H1 (cell line): ENCODE measurements at regions not wholly inside any gene's neighbourhood (a gene's known extent, or its start where the extent isn't known, plus 50 kb on each side); places are given as distances from the start of the nearest gene placed in this dataset.

Experiments used
- CTCF ChIA-PET: fragments of 300-600 bp; sonication (Branson Sonifier 250); formaldehyde crosslinking; loops from one replicate; lab custom pipeline; 2021; ENCODE audit not compliant: partially characterized antibody; lab: Charles Lee
- POLR2A ChIA-PET: fragments of 300-600 bp; sonication (Branson Sonifier 250); formaldehyde crosslinking; loops from one replicate; lab custom pipeline; 2021; ENCODE audit warnings: inconsistent platforms; ENCODE audit not compliant: partially characterized antibody; lab: Charles Lee
- DNase-seq, 2 experiments: peaks; one replicate each; pipeline versions ENCODE4 v3.0.0 to v3.0.0-alpha.2; 2010 to 2022; ENCODE audit warnings: low spot score in 2 of 2, low read depth in 1 of 2, mixed read lengths in 1 of 2
- FAIRE-seq: peaks from 2 replicates; lab custom pipeline; 2011; peaks lifted over from hg19 to GRCh38; lab: Jason Lieb, UNC
- H2AFZ ChIP-seq: 2 replicates; pipeline ENCODE4 v1.8.1; 2012; ENCODE audit warnings: low read length, inconsistent platforms
- H2AK5ac ChIP-seq: 2 replicates; pipeline ENCODE4 v1.6.1; 2013; ENCODE audit warnings: low read depth, low read length
- H2BK120ac ChIP-seq: replicated peaks from 2 replicates; pipeline ENCODE3; 2013; ENCODE audit warnings: low read depth, low read length, inconsistent platforms
- H2BK12ac ChIP-seq: 2 replicates; pipeline ENCODE4 v1.6.1; 2013; ENCODE audit warnings: low read depth, low read length
- H2BK15ac ChIP-seq: 2 replicates; pipeline ENCODE4 v1.6.1; 2013; ENCODE audit warnings: low read length
- H2BK20ac ChIP-seq: 2 replicates; pipeline ENCODE4 v1.6.1; 2013; ENCODE audit warnings: low read length
- H2BK5ac ChIP-seq: 2 replicates; pipeline ENCODE4 v1.6.1; 2013; ENCODE audit warnings: low read depth, low read length
- H3K14ac ChIP-seq: 2 replicates; pipeline ENCODE4 v1.6.1; 2013; ENCODE audit warnings: inconsistent platforms; ENCODE audit not compliant: insufficient read length
- H3K18ac ChIP-seq: 2 replicates; pipeline ENCODE4 v1.6.1; 2013; ENCODE audit warnings: low read length; ENCODE audit errors: extremely low read depth
- H3K23ac ChIP-seq: 2 replicates; pipeline ENCODE4 v1.6.1; 2013; ENCODE audit warnings: inconsistent platforms; ENCODE audit not compliant: insufficient read length
- H3K23me2 ChIP-seq: 2 replicates; pipeline ENCODE4 v1.6.1; 2013; ENCODE audit warnings: low read depth, low read length
- H3K27ac ChIP-seq: 2 replicates; pipeline ENCODE4 v1.6.1; 2011; ENCODE audit warnings: low read depth, low read length, inconsistent platforms
- H3K27me3 ChIP-seq, 4 experiments: replicated peaks in 1 of 4; 1 replicate in 1 of 4; 2 replicates in 3 of 4; pipeline versions ENCODE4 v1.6.1 to v1.8.1; 2011 to 2013; ENCODE audit warnings: low read length in 3 of 4, mild to moderate bottlenecking in 3 of 4, inconsistent platforms in 2 of 4, mixed read lengths in 2 of 4, moderate library complexity in 1 of 4; ENCODE audit not compliant: control insufficient read depth in 3 of 4, insufficient read depth in 3 of 4; ENCODE audit errors: extremely low read depth in 1 of 4
- H3K36me3 ChIP-seq, 4 experiments: 2 replicates each; pipeline versions ENCODE4 v1.6.1 to v1.8.1; 2011 to 2013; ENCODE audit warnings: mild to moderate bottlenecking in 4 of 4, low read length in 3 of 4, moderate library complexity in 2 of 4, control low read depth in 1 of 4, inconsistent platforms in 1 of 4; ENCODE audit not compliant: insufficient read depth in 4 of 4, control insufficient read depth in 2 of 4
- H3K4ac ChIP-seq: replicated peaks from 2 replicates; pipeline ENCODE3; 2013; ENCODE audit warnings: low read length, low read depth, mixed read lengths, inconsistent platforms; ENCODE audit not compliant: insufficient read length
- H3K4me1 ChIP-seq, 4 experiments: replicated peaks in 1 of 4; 1 replicate in 1 of 4; 2 replicates in 3 of 4; pipeline versions ENCODE4 v1.6.1 to v1.8.1; 2011 to 2013; ENCODE audit warnings: low read length in 3 of 4, inconsistent platforms in 2 of 4, mixed read lengths in 1 of 4; ENCODE audit not compliant: insufficient read depth in 4 of 4, control insufficient read depth in 3 of 4
- H3K4me2 ChIP-seq, 2 experiments: 2 replicates each; pipeline versions ENCODE4 v1.6.1 to v1.8.1; 2011 to 2013; ENCODE audit warnings: low read depth in 2 of 2, low read length in 2 of 2, control low read depth in 1 of 2, inconsistent platforms in 1 of 2, mild to moderate bottlenecking in 1 of 2; ENCODE audit not compliant: insufficient read depth in 1 of 2
- H3K4me3 ChIP-seq, 4 experiments: fragments of 200-600, 300-600 bp in 1 of 4; sonication (generic), shearing (Covaris generic), sonication (Bioruptor Twin) in 1 of 4; 2 replicates each; pipeline versions ENCODE4 v1.5.1 to v1.8.1; 2011 to 2016; ENCODE audit warnings: low read length in 4 of 4, low read depth in 3 of 4, control low read depth in 2 of 4, inconsistent platforms in 2 of 4, mild to moderate bottlenecking in 2 of 4, mixed read lengths in 1 of 4, moderate library complexity in 1 of 4; ENCODE audit not compliant: insufficient read depth in 2 of 4; ENCODE audit errors: extremely low read depth in 1 of 4
- H3K56ac ChIP-seq: replicated peaks from 2 replicates; pipeline ENCODE3; 2013; ENCODE audit warnings: low read depth, mild to moderate bottlenecking, mixed read lengths, low read length, inconsistent platforms; ENCODE audit not compliant: insufficient read length
- H3K79me1 ChIP-seq: 2 replicates; pipeline ENCODE4 v1.6.1; 2013; ENCODE audit warnings: low read depth, low read length, control low read depth
- H3K79me2 ChIP-seq, 2 experiments: 2 replicates each; pipeline versions ENCODE4 v1.6.1 to v1.8.1; 2012 to 2013; ENCODE audit warnings: low read length in 2 of 2, mild to moderate bottlenecking in 2 of 2, inconsistent platforms in 1 of 2; ENCODE audit not compliant: insufficient read depth in 2 of 2, control insufficient read depth in 1 of 2
- H3K9ac ChIP-seq, 4 experiments: replicated peaks in 1 of 4; 1 replicate in 1 of 4; 2 replicates in 3 of 4; pipeline versions ENCODE4 v1.6.1 to v1.8.1; 2011 to 2013; ENCODE audit warnings: low read depth in 3 of 4, low read length in 3 of 4, control low read depth in 2 of 4, mild to moderate bottlenecking in 2 of 4, moderate library complexity in 2 of 4, inconsistent platforms in 1 of 4; ENCODE audit errors: extremely low read depth in 1 of 4
- H3K9me3 ChIP-seq, 2 experiments: 2 replicates each; pipeline versions ENCODE4 v1.6.1 to v1.8.1; 2012 to 2013; ENCODE audit warnings: mild to moderate bottlenecking in 2 of 2, moderate library complexity in 2 of 2, control low read depth in 1 of 2, inconsistent platforms in 1 of 2, low read depth in 1 of 2, low read length in 1 of 2, mixed read lengths in 1 of 2; ENCODE audit not compliant: insufficient read depth in 2 of 2
- H4K20me1 ChIP-seq, 2 experiments: replicated peaks in 1 of 2; 2 replicates each; pipeline versions ENCODE3 to v1.8.1; 2011 to 2013; ENCODE audit warnings: inconsistent platforms in 2 of 2, low read length in 2 of 2, mild to moderate bottlenecking in 1 of 2; ENCODE audit not compliant: insufficient read depth in 2 of 2, control insufficient read depth in 1 of 2
- H4K5ac ChIP-seq: 2 replicates; pipeline ENCODE4 v1.6.1; 2013; ENCODE audit warnings: low read length, low read depth, mixed read lengths, inconsistent platforms; ENCODE audit not compliant: insufficient read length
- H4K8ac ChIP-seq: 2 replicates; pipeline ENCODE4 v1.8.0; 2013; ENCODE audit warnings: mild to moderate bottlenecking, moderate library complexity, low read length, inconsistent platforms; ENCODE audit not compliant: insufficient read depth; ENCODE audit errors: extremely low read depth
- H4K91ac ChIP-seq: replicated peaks from 2 replicates; pipeline ENCODE3; 2013; ENCODE audit warnings: low read length, mixed read lengths, inconsistent platforms; ENCODE audit not compliant: insufficient read length
- BACH1 ChIP-seq: IDR thresholded peaks from 2 replicates; pipeline ENCODE4 v1.6.1; 2012; ENCODE audit warnings: low read length, improper control_type of control experiment
- CHD2 ChIP-seq: IDR thresholded peaks from 2 replicates; pipeline ENCODE4 v1.6.1; 2012; ENCODE audit warnings: low read length, improper control_type of control experiment
- E2F6 ChIP-seq: IDR thresholded peaks from 2 replicates; pipeline ENCODE4 v1.6.1; 2012; ENCODE audit warnings: inconsistent platforms
- EZH2 ChIP-seq: fragments of 200-600 bp; sonication (generic); IDR thresholded peaks from 2 replicates; pipeline ENCODE4 v1.7.1; 2012; ENCODE audit warnings: low read depth, mild to moderate bottlenecking, moderate library complexity, low read length, inconsistent platforms; ENCODE audit not compliant: severe bottlenecking
- GABPA ChIP-seq: IDR thresholded peaks from 2 replicates; pipeline ENCODE4 v1.6.1; 2011; ENCODE audit warnings: mild to moderate bottlenecking, low read length, moderate library complexity, borderline replicate concordance; ENCODE audit not compliant: insufficient read depth
- KDM1A ChIP-seq: fragments of 200-600, 300-600 bp; sonication (generic); IDR thresholded peaks from 2 replicates; pipeline ENCODE4 v1.7.1; 2016; ENCODE audit warnings: mild to moderate bottlenecking, low read length, borderline replicate concordance
- PHF8 ChIP-seq: fragments of 200-600 bp; sonication (generic); conservative IDR thresholded peaks from 2 replicates; pipeline ENCODE4 v1.7.1; 2012; ENCODE audit warnings: low read depth, mild to moderate bottlenecking, inconsistent platforms, low read length, moderate library complexity
- POLR2A ChIP-seq, 2 experiments: IDR thresholded peaks; 1 replicate in 1 of 2; 2 replicates in 1 of 2; pipeline ENCODE4 v1.6.1; 2011; ENCODE audit warnings: low read depth in 2 of 2, low read length in 2 of 2, mild to moderate bottlenecking in 2 of 2; ENCODE audit errors: control extremely low read depth in 1 of 2
- SIN3A ChIP-seq, 2 experiments: IDR thresholded peaks in 1 of 2; conservative IDR thresholded peaks in 1 of 2; 2 replicates each; pipeline ENCODE4 v1.6.1; 2011 to 2012; ENCODE audit warnings: low read length in 2 of 2, improper control_type of control experiment in 1 of 2, low read depth in 1 of 2, mild to moderate bottlenecking in 1 of 2
- SP4 ChIP-seq: IDR thresholded peaks from 2 replicates; pipeline ENCODE4 v1.6.1; 2012; ENCODE audit warnings: low read length, inconsistent platforms
- WGBS, 2 experiments: shearing (Covaris generic) in 1 of 2; methylation state at CpG; one replicate each; pipeline versions ENCODE4 v1.1.6 to v1.1.7; 2013 to 2015; ENCODE audit warnings: low lambda C conversion rate in 2 of 2, mixed read lengths in 2 of 2, inconsistent platforms in 1 of 2, low coverage in 1 of 2, missing lambda C conversion rate in 1 of 2; ENCODE audit not compliant: insufficient replicate concordance in 2 of 2, insufficient coverage in 1 of 2, insufficient read length in 1 of 2; ENCODE audit errors: extremely low coverage in 1 of 2, missing lambda C conversion rate in 1 of 2; 5-methylcytosine and 5-hydroxymethylcytosine counted together

DNA sequence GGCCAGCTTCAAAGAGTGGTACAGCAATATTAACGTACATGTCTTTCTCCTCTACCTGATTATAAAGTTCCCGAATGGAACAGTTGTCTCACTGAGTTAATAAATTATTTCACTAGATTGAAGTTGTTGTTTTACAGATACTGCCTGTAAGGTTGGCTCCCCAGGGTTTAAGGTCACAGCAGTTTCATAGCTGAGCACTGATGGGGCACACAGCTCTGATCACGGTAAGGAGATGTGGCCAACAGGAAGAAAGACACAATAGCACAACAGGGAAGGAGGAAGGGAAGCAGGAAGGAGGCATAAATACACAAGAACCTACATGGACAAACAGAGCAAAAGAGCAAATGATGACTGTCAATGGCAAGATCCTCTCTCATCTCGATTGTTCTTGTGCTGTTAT, 215.6 kb downstream of the WNT5A start:
- H4K91ac ChIP-seq: no peak overlapping the region
- CTCF ChIA-PET: no interaction called here
- H3K23ac ChIP-seq: no peak overlapping the region
- H4K5ac ChIP-seq: no peak overlapping the region
- no peak overlapping the region for H3K4ac ChIP-seq
- H3K4me3 ChIP-seq: no peak overlapping the region
- H3K56ac ChIP-seq: no peak overlapping the region
- H3K36me3 ChIP-seq: no peaks in the 10 kb centered on the region
- H3K9ac ChIP-seq: no peak overlapping the region
- H2BK20ac ChIP-seq: peak overlapping the region; percentile 51; the same call in 1 of the 2 replicates
- no peak overlapping the region for H4K8ac ChIP-seq
- FAIRE-seq (no peak), DNase-seq (no peak)
- no peak overlapping the region for H2BK5ac ChIP-seq
- no peaks in the 10 kb centered on the region for H3K27me3 ChIP-seq
- peaks cover 0 to 5% (median 2%) of the 10 kb centered on the region in 4 experiments; a peak in 3 of 7 replicates for H3K4me1 ChIP-seq
- peak overlapping the region; percentile 40; the same call in 1 of the 2 replicates for H2BK12ac ChIP-seq
- no peaks in the 10 kb centered on the region for H3K79me2 ChIP-seq
- no peaks in the 10 kb centered on the region for H4K20me1 ChIP-seq
- H3K79me1 ChIP-seq: no peaks in the 10 kb centered on the region
- H2BK15ac ChIP-seq: no peak overlapping the region
- no peak overlapping the region for H3K4me2 ChIP-seq
- H2AFZ ChIP-seq: peak overlapping the region; percentile 68; the same call in 1 of the 2 replicates
- H3K23me2 ChIP-seq: no peaks in the 10 kb centered on the region
- peak overlapping the region; percentile 38; the same call in 1 of the 2 replicates for H3K18ac ChIP-seq
- H3K14ac ChIP-seq: no peak overlapping the region
- 82% methylated on average over 4 of the region's 4 CpGs; no CpG with 5 or more reads in 1 of the 2 experiments for WGBS, 2 experiments
- H2AK5ac ChIP-seq: no peak overlapping the region
- no peak overlapping the region for H3K27ac ChIP-seq
- H3K9me3 ChIP-seq: no peaks in the 10 kb centered on the region
- POLR2A ChIA-PET: interaction anchor here (1.1 kb wide), 1 partner anchor 12 kb away, joined by 3 read pairs; no protein-coding TSS in a partner anchor
- no peak overlapping the region for H2BK120ac ChIP-seq
- no peak for TF ChIP-seq EZH2
- TF ChIP-seq SIN3A (conservative IDR thresholded peaks at IDR 0.05 in 1 of 2, IDR thresholded peaks at IDR 0.05 in 1 of 2; ENCODE audit: low read depth in 1 of 2, low read length in 2 of 2): no peak
- TF ChIP-seq KDM1A: no peak
- no peak for TF ChIP-seq BACH1
- TF ChIP-seq GABPA: no peak
- TF ChIP-seq PHF8: no peak
- TF ChIP-seq SP4: no peak
- no peak for TF ChIP-seq POLR2A (IDR thresholded peaks at IDR 0.05; ENCODE audit: control extremely low read depth in 1 of 2, low read depth in 2 of 2, low read length in 2 of 2)
- TF ChIP-seq E2F6: no peak
- TF ChIP-seq CHD2: no peak
